AG08396 (cell line): ENCODE measurements at regions not wholly inside any gene's neighbourhood (a gene's known extent, or its start where the extent isn't known, plus 50 kb on each side); places are given as distances from the start of the nearest gene placed in this dataset.

Experiments
- DNase-seq: peaks from one replicate; pipeline ENCODE4 v3.0.0; 2012; ENCODE audit warnings: low spot score, mixed read lengths

DNA sequence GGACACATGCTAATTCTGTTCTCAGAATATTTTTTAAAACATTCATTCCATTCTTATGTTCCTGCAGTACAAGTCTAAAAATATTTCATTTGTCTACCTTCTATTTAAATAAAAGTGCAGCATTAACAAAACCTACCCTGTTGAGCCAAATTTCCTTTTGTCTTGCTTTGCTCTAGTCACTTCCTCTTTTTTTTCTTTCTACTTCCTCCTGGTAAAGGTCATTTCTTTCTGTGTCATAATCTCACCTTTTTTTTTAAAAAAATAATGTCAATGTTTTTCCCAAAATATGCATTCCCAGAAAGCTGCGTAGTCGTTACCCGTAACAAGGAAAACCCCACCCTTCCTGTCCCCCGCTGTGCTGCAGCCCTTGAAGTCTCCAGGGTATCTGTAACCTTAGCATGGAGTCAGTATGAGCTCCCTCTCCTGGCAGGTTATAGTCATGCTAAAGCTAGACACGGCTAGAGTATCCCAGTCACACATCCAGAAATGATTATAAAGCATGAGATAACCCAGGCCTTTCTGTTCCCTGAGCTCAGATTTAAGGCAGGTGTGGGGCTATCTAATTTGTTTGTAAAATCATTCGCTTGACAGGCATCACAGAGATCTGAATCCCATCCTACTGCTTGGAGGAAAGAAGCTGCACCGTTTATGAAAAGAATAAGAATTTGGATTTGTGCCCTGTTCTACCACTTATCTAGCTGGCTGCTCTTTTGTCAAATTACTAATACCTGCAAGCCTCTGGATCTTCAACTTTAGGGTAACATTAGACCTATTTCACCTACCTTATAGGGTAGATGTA is 51.1 kb upstream of the EED start:
- peak; percentile 83 for DNase-seq

DNA sequence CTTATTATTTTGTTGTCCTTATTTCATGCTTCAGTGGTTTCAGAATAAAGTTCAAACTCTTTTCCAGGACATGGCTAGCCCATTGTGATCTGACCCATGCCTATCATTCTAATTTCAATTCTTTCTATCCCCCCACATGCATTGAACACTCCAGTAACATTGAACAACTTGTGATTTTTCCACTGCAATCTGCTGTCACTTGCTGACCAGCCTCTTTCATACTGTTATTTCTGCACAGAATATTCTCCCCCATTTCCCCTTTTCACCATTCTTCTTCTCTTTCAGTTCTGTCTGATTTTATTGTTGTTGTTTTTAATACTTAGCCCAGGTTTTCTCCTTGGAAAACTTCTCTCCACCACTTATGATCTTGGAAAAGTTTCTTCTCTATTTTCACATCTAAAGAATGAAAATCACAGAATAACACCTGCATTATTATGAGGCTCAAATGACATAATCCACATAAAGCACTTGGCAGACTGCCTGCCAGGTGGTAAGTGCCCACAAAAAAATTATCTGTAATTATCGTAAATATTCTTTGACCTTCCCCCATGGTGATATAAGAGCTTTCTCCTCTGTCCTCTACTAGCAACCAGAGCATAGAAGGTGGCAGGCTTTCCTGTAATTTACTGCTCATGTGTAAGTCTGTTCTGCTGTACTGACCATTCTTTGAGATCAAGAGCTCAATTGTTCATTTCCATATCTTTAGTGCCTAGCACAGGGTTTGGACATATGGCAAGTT is 51.9 kb upstream of the EED start:
- DNase-seq = no peak

DNA sequence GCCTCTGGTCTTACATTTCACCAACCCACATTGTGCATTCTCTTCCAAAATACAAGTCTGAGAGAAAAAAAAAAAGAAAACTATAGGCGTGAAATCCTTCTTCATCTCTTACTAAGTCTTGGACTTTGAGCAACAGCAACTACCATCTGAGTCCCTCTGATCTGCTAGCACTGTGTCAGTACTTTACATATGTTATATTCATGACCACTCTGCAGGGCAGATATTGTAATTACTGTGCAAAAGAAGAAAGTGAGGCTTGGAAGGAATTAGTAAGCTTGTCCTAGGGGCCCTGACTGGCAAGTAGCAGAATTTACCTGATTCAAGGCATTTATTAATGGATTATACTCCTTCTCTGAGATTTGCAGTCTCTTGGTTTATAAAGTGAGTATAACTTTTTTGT is 52.7 kb upstream of the EED start:
- no peak for DNase-seq

DNA sequence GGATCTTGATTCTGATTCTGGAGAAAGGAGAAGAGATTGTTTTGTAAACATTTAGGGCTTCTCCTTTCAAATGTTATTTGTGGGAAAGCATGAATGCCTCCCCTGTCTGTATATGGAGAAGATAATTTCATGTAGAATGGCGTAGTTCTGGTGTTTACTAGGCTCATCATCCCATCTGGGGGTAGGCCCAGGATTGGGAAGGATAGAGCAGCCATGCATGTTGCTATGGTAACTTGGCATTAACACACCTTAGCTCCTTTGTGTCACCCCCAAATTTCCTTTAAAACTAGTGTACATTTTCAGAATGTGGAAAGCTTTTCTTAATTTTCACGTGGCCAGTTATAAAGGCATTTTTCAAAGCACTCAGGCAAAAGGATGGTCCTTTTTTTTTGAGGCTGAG is 57.5 kb upstream of the EED start:
- DNase-seq = no peak

DNA sequence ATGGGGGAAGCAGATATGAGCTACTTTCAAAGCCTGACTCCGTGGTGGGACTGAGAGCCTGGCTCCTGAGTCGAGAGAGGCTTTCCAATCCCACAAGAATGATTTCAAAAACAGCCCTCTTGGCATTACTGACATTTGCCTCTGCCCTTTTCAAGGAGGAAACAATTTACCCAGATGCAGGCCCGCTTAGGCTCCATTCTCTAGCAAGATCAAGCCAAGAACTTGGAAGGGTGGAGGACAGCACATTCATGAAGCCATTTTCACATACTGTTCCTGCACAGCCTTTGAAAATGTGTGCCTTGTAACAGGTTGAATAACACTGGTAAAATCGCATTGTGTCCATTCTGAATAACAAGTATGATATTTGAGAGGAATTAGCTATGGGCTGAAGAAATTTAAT is 58.2 kb upstream of the EED start:
- DNase-seq = no peak

DNA sequence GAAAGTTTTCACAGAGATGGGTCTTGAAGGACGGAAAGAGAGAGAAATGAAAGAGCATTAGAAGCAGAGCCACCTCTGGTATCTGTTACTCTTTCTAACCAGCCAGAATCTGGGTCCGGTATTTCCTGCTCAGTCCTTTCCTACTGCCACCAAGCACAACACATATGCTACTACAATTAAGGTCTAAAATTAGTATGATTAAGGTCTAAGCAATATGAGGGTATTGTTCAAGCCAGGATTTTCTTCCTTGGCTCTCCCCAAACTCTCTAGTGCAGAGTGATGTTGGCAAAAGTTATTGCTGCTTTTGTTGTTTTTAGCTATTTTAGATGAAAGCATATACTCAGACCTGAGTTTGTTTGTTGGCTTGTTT is 59.2 kb upstream of the EED start:
- DNase-seq = no peak

DNA sequence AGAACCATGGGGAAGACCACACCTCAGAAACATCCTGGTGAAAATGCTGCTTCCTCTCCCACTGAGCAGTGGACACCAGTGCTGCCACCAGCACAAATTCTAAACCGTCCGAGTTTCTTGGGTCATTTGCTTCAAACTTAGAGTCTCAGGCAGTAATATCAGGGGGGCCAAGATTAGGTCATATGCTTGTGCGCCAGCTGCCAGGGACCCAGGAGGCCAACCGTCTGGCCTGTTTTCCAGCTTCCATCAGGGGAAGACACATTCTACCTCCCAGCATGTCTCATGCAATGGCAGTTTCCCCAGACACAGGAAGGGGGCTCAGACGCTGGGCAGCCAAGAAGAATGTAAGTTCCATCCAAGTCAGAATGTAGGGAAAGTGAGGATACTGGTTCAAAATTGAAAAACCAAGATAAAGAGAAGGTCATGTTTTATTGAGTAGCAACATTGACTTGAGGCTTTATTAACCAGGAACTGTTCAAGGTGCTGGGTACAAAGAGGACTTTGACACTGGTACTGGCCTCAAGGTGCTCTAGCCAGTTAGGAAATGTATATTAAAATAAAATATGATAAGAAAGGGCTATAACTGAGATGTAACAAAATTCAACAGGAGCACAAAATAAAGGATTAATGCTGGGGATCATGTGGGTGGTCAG is 59.7 kb upstream of the EED start:
- DNase-seq = no peak

DNA sequence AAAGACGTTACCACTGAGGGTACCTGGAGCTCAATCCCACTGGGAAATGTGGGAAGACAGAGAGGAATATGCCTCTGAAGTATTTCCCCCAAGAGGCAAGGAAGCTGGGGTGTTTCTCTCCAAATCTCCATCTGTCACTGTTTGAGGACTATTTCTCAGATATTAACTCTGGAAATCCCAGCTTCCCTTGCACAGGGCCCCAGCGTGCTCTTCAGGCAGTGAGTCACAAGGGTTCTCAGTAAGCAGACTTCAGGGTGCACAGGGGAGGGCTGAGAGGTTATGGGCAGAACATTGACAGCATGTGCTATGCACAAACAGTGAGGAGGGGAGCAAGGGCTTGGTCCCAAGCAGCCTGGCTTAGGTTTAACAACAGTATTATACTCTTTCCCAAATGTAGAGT is 60.9 kb upstream of the EED start:
- no peak for DNase-seq

DNA sequence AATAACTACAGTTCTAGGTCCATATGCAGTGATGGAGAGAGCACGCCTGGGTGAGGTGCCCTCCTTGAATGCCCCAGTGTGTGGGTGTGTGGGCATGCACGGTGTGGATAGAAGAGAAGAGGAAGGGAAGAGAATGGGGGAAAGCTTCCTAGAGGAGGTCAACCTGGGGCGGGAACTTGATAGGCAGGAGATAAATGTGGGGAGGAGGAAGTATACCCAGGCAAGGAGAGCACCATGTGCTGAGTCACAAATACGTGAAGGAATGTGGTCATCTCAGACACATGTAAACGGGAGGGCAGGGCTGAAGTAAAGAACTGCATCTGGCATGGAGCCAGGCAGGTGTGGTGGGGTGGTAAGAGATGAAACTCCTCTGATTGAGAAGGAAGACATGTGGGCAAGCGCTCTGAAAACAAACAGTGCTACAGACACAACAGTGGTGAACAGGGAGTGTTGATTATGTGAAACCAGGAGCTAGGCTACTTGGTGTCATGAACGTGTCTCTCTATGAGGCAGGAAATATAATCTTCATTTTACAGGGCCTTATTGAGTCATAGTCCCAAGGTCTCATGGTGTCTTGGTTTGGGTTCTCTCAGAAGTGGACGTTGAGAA is 61.5 kb upstream of the EED start:
- no peak for DNase-seq

DNA sequence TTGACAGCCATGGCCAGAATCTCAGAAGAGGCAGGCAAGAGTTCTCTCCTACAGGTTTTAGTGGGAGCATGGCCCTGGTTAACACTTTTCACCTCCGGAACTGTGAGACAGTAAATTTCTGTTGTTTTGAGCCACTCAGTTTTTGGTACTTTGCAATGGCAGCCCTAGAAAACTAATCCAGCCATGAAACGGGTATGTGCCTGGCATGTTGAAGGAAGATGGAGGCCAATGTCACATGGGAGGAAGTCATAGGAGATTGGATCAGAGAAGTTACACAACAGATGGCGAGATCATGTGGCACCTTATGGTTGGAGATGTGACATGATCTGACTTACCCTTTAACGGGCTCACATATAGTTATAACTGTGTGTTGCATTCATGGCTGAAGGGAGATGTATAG is 63.2 kb upstream of the EED start:
- no peak for DNase-seq

DNA sequence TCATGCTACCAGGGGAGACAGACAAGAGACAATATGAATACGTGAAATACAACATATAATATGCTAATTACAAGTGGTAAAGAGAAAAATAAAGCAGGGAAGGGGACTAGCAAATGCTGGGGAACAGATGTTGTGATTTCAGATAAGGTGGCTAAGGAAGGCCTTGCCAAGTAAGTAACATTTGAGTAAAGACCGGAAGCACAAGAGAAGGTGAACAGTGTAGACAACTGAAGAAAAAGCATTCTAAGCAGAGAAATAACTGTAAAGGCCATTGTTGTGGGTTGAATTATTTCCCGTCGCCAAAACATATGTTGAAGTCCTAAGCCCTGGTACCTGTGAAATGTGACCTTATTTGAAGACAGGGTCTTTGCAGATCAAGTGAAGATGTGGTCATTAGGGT is 63.7 kb upstream of the EED start:
- no peak for DNase-seq

DNA sequence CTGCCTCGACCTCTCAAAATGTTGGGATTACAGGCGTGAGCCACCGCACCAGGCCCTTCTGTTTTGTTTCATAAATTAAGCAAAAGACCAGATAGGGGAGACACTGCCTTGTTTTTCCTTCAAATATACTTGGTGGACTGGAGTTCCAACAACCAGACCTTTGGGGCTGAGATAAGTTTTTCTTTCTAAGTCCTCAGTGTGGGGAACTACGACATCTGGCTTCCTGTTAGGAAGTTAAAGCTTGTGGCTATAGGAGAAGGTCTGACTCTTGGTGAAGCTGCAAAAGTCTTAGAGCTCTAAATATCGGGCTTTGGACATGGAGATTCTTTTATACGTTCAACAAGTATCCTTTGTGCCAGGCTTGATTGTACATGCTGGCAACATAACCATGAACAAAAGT is 64.1 kb upstream of the EED start:
- no peak for DNase-seq

DNA sequence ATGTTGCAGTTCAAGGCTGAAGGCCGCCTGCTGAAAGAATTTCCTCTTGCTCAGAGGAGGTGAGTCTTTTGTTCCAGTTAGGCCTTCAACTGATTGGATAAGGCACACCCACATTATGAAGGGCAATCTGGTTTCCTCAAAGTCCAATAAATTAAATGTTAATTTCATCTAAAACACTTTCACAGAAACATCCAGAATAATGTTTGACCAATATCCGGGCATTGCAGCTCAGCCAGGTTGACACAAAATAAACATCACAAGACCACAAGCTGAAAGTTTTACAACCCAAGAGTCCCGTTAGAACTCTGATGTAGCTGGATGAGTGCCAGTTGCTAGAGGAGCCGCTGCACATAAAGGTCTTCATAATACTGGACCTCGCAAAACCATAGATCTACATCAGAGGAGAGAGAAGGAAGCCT is 64.9 kb upstream of the EED start:
- no peak for DNase-seq

DNA sequence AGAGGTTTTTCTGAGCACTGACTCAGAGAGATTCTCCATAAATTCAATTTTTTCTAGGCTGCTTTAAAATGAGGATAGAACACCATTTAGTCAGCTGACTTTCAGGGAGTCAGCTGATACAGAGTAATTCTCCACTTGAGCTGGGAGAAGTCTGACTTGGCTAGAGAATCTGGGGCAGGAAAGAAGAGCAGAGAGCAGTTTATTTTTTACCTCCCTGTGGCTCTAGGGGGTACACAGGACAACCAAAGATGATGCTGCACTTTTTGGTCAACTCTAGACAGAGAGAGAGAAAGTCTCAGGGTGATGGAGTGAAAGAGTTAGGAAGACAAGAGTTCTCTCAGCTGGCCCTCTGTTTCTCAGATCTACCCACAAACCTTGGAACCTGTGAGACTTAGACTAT is 67.3 kb upstream of the EED start:
- DNase-seq = no peak

DNA sequence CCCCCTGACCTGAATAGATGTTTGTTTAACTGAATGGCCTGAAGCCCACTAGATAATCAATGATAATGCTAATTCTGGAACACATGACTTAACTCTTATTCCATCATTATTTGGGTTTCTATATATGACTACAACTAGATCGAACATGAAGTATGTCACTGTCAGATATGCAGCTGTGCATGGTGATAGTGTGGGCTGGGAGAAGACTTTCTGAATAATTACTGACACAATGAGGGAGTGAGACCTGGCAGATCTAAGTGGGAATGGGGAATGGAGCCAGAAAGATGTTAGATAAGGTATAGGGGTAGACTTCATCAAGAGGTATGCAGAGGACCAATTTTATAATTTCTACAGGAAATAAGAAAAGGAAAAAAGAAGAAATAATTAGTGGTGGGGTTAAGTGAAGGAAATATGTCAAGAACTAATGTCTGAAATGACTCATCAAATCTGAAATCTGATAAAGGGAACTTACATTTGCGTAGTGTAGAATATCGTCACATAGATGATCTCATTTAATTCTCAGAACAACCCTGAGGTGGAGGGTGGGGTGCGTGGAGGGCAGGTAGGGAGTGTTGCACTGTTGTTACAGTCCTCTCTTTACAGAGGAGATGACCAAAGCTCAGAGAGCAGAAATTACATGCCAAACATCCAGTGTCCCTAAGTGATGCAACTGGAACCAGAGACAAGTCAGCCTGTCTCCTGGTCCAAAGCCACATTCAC is 68.2 kb upstream of the EED start:
- no peak for DNase-seq

DNA sequence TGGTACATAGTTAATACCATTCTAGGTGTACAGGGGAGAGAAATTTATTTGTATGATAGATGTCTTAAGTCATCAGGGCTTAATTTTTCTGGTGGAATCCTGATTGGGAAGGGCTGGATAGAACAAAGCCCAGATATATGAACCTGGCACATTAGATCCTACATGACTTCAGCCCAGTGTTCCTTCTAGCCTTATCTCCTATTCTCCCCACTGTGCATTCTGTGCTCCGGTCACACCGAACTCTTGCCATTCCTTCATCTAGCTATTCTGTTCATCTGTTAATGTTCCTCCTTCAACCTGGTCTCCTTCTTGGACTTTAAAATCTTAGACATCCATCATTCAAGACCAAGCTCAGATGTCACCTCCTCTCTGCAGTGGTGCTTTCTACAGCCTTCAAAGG is 68.9 kb upstream of the EED start:
- DNase-seq = no peak

DNA sequence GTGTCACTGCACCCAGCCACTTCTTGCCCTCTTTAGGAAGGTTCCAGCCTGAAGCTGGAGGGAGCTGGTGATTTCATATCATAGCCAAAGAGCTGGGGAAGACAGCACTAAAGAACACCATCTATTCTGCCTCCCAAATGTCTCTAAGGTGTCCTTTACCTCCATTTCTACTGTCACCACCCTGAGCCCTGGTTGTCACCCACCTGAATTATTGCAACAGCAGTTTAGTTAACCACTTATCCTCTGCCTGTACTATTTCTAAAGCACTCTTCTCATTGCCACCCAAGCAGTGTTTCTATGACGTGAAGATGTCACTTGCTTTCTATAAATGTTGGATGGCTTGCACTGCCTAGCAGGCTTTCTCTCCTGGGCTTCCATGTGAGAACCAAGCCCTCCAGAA is 69.4 kb upstream of the EED start:
- DNase-seq = no peak

DNA sequence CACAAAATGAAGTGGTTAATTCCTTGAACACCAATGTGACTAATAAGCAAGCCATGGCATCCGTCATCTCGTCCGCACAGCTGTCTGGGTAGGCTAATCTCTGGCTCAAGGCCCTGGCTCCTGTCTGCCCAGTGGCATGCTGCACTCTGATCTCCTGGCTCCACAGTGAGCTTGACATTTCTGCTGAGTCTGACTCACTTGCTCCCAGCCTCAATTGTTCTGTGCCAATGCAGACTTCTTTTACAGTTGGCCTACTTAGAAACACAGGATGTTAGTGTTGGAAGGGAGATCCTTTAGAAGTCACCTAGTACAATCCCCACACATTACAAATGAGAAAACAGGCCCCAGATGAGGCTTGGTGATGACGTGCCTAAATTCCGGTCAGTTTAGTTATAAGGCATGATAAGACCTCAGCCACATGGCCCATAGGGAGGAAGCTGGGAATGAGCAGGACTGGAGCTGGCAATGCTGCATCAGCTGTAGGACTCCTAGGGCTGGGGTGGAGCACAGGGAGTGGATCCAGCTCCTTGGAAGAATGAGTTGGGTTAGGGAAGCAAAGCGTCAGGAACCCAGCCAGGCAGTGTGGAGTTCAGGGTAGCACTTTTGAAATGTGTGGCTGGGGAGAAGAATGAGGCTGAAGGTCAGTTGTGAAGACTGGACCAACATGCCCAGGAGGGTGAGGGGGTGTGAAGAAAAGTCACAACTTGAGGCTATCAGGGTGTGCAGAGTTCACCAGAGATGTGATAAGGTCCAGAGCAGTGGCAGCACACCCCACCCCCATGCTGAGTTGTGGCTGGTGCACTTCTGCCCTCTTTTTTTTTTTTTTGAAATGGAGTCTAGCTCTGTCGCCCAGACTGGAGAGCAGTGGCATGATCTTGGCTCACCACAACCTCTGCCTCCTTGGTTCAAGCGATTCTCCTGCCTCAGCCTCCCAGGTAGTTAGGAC is 70.2 kb upstream of the EED start:
- peak; percentile 85 for DNase-seq

DNA sequence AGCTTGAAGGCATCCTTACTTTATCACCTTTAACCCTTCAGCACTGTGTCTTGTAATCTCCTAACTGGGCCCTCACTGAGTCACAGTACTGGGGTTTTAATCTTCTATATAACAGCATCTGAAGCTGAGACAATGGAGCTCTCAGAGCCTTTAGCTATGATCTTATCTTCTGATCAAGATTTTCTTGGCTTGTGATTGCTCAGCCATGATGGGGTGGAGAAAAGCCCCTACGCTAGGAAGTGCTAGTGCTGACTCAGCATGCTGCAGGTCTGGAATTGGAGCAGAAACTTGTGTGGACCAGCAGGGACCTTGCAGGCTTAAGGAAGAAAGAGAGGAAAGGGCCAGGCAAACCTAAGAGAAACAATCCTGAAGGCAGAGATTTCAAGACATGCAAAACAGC is 71.7 kb upstream of the EED start:
- no peak for DNase-seq

DNA sequence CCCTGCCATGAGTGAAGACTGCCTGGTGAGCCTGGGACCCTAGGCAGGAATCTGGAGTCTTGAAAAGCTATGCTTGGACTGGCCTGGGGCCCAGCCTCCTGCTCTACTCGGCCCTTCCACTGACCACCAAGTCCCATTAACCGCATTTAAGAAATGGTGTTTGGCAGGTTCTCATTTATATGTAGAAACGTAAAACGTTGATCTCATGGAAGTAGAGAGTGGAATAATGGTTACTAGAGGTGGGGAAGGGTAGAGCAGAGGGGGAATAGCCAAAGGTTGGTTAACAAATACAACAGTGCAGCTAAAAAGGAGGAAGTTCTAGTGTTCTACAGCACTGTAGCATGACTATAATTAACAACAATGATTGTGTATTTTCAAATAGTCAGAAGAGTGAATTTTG is 72.9 kb upstream of the EED start:
- no peak for DNase-seq

DNA sequence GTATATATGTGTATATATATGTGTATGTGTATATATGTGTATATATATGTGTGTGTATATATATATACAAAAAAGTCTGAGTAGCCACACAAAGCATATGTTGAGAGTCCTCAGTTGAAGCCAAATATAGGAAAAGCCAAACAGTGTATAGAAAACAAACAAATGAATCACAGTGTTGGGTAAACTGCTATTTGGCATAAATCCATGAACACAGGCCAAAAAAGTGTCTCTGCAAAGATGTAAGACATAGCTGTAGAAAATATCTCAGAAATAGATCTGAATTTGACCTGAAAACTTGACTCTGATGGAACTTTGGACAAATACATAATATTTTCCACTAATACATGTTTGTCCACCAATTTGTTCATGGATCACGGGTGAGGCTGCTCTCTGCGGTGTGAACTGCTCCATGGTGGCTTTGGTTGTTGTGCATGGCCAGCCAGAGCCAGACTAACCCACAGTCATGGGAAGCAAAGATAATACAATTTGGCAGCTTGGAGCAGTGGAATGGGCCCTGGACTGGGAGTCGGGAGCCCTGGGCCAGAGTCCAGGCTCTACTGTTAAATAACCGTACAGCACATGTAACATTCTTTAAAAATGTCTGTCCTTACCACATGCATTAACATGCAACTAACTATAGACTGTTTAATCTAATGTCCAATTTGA is 76.9 kb upstream of the EED start:
- no peak for DNase-seq
